Small intestine (tissue), 7 donors: ENCODE measurements at regions not wholly inside any gene's neighbourhood (a gene's known extent, or its start where the extent isn't known, plus 50 kb on each side); places are given as distances from the start of the nearest gene placed in this dataset.

Experiments used
- DNase-seq, 2 donors: peaks; one replicate each; pipeline versions ENCODE4 v3.0.0 to v3.0.0-alpha.2; 2013
- FAIRE-seq: peaks from 2 replicates; lab custom pipeline; 2012; peaks lifted over from hg19 to GRCh38; lab: Jason Lieb, UNC
- H3K27ac ChIP-seq, 3 donors: one replicate each; pipeline ENCODE4 v1.5.1; 2013; ENCODE audit warnings: low read length in 2 of 3, mild to moderate bottlenecking in 2 of 3, control low read depth in 1 of 3, inconsistent platforms in 1 of 3, low read depth in 1 of 3, moderate library complexity in 1 of 3
- H3K27me3 ChIP-seq, 3 donors: one replicate each; pipeline ENCODE4 v1.6.1; 2013; ENCODE audit warnings: low read length in 3 of 3, inconsistent platforms in 1 of 3; ENCODE audit not compliant: control insufficient read depth in 3 of 3, insufficient read depth in 3 of 3
- H3K36me3 ChIP-seq, 3 donors: one replicate each; pipeline ENCODE4 v1.6.1; 2013; ENCODE audit warnings: low read length in 3 of 3, inconsistent platforms in 1 of 3, low read depth in 1 of 3, mild to moderate bottlenecking in 1 of 3, moderate library complexity in 1 of 3; ENCODE audit not compliant: control insufficient read depth in 3 of 3, insufficient read depth in 2 of 3
- H3K4me1 ChIP-seq, 3 donors: one replicate each; pipeline ENCODE4 v1.6.1; 2013; ENCODE audit warnings: low read length in 2 of 3, inconsistent platforms in 1 of 3, low read depth in 1 of 3, mild to moderate bottlenecking in 1 of 3, moderate library complexity in 1 of 3; ENCODE audit not compliant: control insufficient read depth in 3 of 3, insufficient read depth in 2 of 3
- H3K4me3 ChIP-seq, 3 donors: one replicate each; pipeline ENCODE4 v1.5.1; 2013; ENCODE audit warnings: low read length in 3 of 3, control low read depth in 1 of 3, inconsistent platforms in 1 of 3, low read depth in 1 of 3, mild to moderate bottlenecking in 1 of 3, moderate library complexity in 1 of 3
- H3K9me3 ChIP-seq, 2 donors: one replicate each; pipeline ENCODE4 v1.6.1; 2013; ENCODE audit warnings: low read depth in 1 of 2, low read length in 1 of 2; ENCODE audit not compliant: control insufficient read depth in 2 of 2, insufficient read depth in 1 of 2
- WGBS, 3 donors: extraction: QIAGEN DNeasy Blood & Tissue Kit; methylation state at CpG; one replicate each; pipeline ENCODE4 v1.1.7; 2013; 5-methylcytosine and 5-hydroxymethylcytosine counted together
- donor health status: healthy with polysubstance abuse.
- donor health status: control.
- donor health status: control.
- donor health status: Bipolar disorder and iron deficiency.
- donor health status: healthy.

- DNase-seq (no peak), FAIRE-seq (no peak)
- Histone ChIP-seq H3K9me3 (peaks cover 0 to 14% of the 10 kb centered on the region in 2 donors), H3K36me3 (no peaks in the 10 kb centered on the region), H3K4me3 (no peak overlapping the region), H3K27me3 (peaks cover 0 to 8% (median 0%) of the 10 kb centered on the region in 3 donors), H3K4me1 (peaks cover 0 to 5% (median 0%) of the 10 kb centered on the region in 3 donors), H3K27ac (no peak overlapping the region)
- 81 to 90% (median 88%) methylated on average over 28 of the region's 28 CpGs for WGBS, 3 donors
These were observed 50.5 kb upstream of the FBRSL1 start for GRCh38 chr12:132439333-132439904.

DNA sequence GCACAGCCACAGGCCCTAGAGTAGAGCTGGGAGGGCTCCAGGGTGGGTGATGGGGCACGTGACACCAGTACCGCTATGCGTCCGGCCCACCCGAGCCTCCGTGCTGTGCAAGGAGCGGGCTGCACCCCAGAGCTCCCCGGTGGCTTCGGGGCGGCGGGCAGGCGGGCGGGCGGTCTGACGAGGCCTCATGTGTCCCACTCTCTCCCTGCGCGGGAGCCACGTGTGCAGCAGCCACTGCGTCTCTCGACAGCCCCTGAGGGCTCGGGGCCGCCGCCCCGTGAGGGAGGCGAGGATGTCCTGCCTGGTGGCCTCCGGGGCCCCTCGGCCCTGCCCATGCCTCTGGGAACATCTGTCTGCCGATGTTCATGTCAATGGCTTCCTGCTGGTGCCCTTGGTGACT lies 51.2 kb upstream of the FBRSL1 start:
- Histone ChIP-seq H3K27ac (no peak overlapping the region), H3K27me3 (peaks cover 0 to 8% (median 0%) of the 10 kb centered on the region in 3 donors), H3K4me1 (peaks cover 0 to 10% (median 0%) of the 10 kb centered on the region in 3 donors), H3K9me3 (peaks cover 0 to 14% of the 10 kb centered on the region in 2 donors), H3K36me3 (no peaks in the 10 kb centered on the region), H3K4me3 (no peak overlapping the region)
- FAIRE-seq: no peak
- WGBS, 3 donors: 93 to 96% (median 94%) methylated on average over 14 to 28 of the region's 28 CpGs
- no peak for DNase-seq

DNA sequence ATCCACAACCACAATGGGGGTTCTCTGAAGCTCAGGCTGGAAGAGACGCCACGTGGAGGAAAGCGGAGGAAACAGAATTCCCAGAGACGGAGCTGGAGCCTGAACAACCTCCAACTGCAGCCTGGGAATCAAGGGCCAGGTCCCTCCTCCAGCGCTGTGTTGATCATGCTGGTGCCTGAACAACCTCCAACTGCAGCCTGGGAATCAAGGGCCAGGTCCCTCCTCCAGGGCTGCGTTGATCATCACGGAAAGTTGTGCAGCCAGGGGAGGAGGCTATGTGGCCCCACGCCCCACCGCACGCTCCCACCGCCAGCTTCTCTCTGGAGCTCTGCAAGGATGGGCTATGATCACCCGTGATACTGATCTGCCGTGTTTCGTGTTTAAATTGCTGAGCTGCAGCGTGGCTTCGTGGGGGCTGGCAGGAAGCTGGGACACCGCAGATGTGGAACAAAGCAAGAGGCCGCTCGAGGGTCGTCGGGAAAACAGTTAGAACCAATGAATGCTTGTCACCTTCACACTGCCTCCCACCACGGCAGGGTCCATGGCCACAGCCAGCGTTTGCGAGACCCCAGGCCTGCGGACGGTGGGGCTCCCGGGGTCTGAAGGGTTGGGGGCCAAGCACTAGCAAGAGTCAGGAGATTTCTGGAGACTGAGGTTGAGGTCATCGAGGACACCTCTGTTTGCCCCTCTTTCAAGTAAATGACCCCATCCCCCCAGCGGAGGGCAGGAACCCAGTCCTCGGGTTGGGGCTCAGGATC lies 51.8 kb upstream of the FBRSL1 start:
- 59 to 72% (median 60%) methylated on average over 30 of the region's 30 CpGs for WGBS, 3 donors
- Histone ChIP-seq H3K36me3 (no peaks in the 10 kb centered on the region), H3K4me3 (no peak overlapping the region), H3K27me3 (peaks cover 0 to 6% (median 0%) of the 10 kb centered on the region in 3 donors), H3K9me3 (peaks cover 0 to 14% of the 10 kb centered on the region in 2 donors), H3K4me1 (peaks cover 0 to 16% (median 0%) of the 10 kb centered on the region in 3 donors), H3K27ac (no peak overlapping the region)
- no peak for DNase-seq
- FAIRE-seq: no peak

DNA sequence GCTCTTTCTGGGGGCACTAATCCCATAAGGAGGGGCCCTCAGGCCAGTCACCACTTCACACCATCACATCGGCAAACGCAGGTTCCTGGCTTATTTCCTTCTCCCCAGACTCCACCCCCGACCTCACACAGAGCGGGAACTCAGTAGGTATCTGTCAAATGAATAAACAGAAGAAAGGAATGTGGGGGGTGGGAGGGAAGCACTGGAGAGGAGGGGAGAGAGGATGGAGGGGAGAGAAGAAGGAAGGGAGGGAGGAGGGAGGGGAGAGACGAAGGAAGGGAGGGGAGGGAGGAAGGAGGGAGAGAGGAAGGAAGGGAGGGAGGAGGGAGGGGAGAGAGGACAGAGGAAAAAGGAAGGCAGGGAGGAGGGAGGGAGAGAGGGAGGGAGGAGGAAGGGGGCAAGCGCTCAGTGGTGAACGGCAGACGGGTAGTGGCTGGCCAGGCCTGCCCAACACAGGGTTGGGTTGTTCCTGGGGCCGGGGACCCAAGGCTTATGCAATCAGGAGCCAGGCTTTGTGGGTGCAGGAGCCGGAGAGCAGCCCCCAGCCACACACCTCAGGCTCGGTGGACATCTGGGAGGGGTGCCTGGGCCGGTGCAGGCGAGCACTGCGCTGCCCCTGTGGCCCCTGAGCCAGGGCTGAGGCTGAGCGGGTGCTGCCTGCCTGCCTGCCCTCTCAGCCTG lies 52.6 kb upstream of the FBRSL1 start:
- no peak for FAIRE-seq
- Histone ChIP-seq H3K27me3 (peaks cover 0 to 6% (median 0%) of the 10 kb centered on the region in 3 donors), H3K9me3 (peaks cover 0 to 14% of the 10 kb centered on the region in 2 donors), H3K4me1 (peaks cover 0 to 22% (median 0%) of the 10 kb centered on the region in 3 donors), H3K27ac (no peak overlapping the region), H3K4me3 (no peak overlapping the region), H3K36me3 (no peaks in the 10 kb centered on the region)
- WGBS, 3 donors: 15 to 24% (median 15%) methylated on average over 15 of the region's 15 CpGs
- DNase-seq: peak in 1 of 2 donors; percentile 37

- Histone ChIP-seq H3K4me1 (peaks cover 0 to 26% (median 0%) of the 10 kb centered on the region in 3 donors), H3K9me3 (peaks cover 0 to 14% of the 10 kb centered on the region in 2 donors), H3K36me3 (no peaks in the 10 kb centered on the region), H3K4me3 (no peak overlapping the region), H3K27me3 (peaks cover 0 to 6% (median 0%) of the 10 kb centered on the region in 3 donors), H3K27ac (no peak overlapping the region)
- FAIRE-seq (no peak), DNase-seq (no peak)
- WGBS, 3 donors: 28 to 61% (median 34%) methylated on average over 14 to 17 of the region's 17 CpGs
These were observed 53.1 kb upstream of the FBRSL1 start for GRCh38 chr12:132436791-132437251.

DNA sequence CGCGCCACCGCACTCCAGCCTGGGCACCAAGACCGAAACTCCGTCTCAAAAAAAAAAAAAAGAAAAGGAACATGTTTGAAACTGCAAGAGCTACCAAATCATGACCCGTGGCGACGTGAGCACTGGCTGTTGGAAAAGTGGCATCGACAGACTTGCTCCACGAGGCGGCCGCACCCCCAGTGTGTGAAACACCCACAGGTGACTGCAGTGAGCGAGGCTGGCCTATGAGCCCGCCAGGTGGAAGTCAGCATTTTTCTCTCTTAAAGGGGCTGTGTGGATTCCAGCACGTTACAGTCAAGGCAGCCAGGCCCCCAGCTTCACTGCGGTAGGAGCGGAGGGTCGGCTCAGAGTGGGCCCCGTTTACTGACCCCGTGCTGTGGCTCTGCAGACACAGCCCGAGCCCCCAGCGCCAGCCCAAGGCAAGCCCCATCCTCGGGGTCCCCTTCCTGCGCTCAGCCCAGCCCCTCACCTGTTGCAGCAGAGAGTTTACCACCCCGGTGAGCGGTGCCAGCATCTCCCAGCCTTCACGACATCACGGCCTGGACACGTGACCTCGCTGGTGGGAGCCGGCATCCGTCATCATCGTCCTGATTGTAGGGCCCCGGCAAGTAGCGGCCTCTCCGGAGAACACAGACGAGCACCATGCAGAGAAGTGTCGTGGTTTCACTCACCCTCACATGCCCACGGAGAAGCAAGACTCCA lies 54.3 kb upstream of the FBRSL1 start:
- peaks cover 0 to 6% (median 0%) of the 10 kb centered on the region in 3 donors for H3K27me3 ChIP-seq
- no peak overlapping the region for H3K27ac ChIP-seq
- H3K4me3 ChIP-seq: no peak overlapping the region
- FAIRE-seq: no peak
- no peak for DNase-seq
- H3K9me3 ChIP-seq: peaks cover 0 to 14% of the 10 kb centered on the region in 2 donors
- H3K36me3 ChIP-seq: no peaks in the 10 kb centered on the region
- 93 to 95% (median 94%) methylated on average over 37 to 39 of the region's 39 CpGs for WGBS, 3 donors
- H3K4me1 ChIP-seq: peaks cover 0 to 35% (median 0%) of the 10 kb centered on the region in 3 donors

DNA sequence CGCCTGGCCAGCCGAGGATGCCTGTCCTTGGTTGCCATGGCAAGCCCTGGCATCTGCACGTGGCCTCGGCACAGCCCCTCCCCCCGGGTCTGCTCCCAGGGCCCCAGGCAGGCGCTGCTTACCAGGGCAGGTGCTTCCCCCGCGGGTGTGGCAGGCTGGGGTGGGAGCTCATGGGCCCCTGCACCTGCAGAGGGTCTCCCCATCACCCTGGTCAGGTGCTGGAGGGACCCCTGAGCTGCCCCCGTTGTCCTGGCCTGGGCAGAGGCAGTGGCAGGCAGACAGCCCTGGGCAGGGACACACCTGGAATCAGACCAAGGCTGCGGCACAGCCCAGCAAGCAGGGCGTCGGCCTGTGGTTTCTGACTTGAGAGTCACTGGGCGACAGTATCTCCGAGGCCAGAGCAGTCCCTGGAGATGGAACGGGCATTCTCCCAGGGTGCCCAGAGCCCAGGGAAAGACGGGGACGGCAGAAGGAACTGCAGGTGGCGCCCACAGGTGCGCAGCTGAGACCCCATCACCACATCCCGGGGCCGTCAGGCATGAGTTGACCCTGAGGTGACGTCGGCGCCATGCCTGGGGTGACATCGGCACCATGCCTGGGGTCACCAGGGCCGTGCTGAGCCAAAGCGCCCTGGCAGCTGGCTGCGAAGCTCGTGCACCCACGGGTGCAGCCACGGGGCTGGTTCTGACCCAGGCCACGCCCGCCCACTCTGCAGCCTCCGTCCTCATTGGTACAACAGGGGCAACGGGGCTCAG lies 56.1 kb upstream of the FBRSL1 start:
- H3K27ac ChIP-seq: no peak overlapping the region
- peak; percentile 44 to 58 for DNase-seq
- FAIRE-seq: no peak
- WGBS, 3 donors: 29 to 68% (median 41%) methylated on average over 35 of the region's 35 CpGs
- H3K27me3 ChIP-seq: peaks cover 0 to 6% (median 0%) of the 10 kb centered on the region in 3 donors
- H3K4me1 ChIP-seq: peaks cover 0 to 51% (median 0%) of the 10 kb centered on the region in 3 donors
- peaks cover 0 to 14% of the 10 kb centered on the region in 2 donors for H3K9me3 ChIP-seq
- no peak overlapping the region for H3K4me3 ChIP-seq
- no peaks in the 10 kb centered on the region for H3K36me3 ChIP-seq
